ENCODE measurements at regions not wholly inside any gene's neighbourhood (a gene's known extent, or its start where the extent isn't known, plus 50 kb on each side); places are given as distances from the start of the nearest gene placed in this dataset.

- TF ChIP-seq CTCF (IDR thresholded peaks at IDR 0.05; ENCODE audit: insufficient read depth in 1 of 2, low read depth in 1 of 2, low read length in 1 of 2, severe bottlenecking in 1 of 2, unreplicated experiment in 1 of 2), result no peak
- DNase-seq, result no peak
- peaks cover 6% of the 10 kb centered on the region for H3K9me3 Mint-ChIP-seq (ENCODE audit: unreplicated experiment)
- no TSS peak for BruUV-seq (replicated peaks)
- CTCF ChIA-PET, result no interaction called here
- Histone ChIP-seq H3K9me3 (0 out of 2 replicates have a peak, but pooled peaks cover 3% of the 10 kb centered on the region), H3K4me1 (no peaks in the 10 kb centered on the region), H3K4me3 (ENCODE audit: low read depth, low read length) (no peak overlapping the region), H3K27me3 (replicated peaks; ENCODE audit: control insufficient read depth, insufficient read depth, low read length) (no peaks in the 10 kb centered on the region), H3K36me3 (ENCODE audit: control insufficient read depth, insufficient read depth, low read length) (no peaks in the 10 kb centered on the region)
- peaks cover 5% of the 10 kb centered on the region for H3K27me3 Mint-ChIP-seq (ENCODE audit: insufficient read depth, unreplicated experiment)
- H3K27ac Mint-ChIP-seq (ENCODE audit: unreplicated experiment), result no peak overlapping the region
- POLR2A ChIA-PET, result no interaction called here
- H3K4me1 Mint-ChIP-seq (ENCODE audit: low read depth, unreplicated experiment), result no peaks in the 10 kb centered on the region
- intact Hi-C loops (cut with micrococcal nuclease; ENCODE audit: unreplicated experiment), result no loop called here
- H3K4me3 Mint-ChIP-seq (ENCODE audit: unreplicated experiment), result no peak overlapping the region
- H3K36me3 Mint-ChIP-seq (ENCODE audit: insufficient read depth, unreplicated experiment), result no peaks in the 10 kb centered on the region
These were observed 103.6 kb upstream of the NEO1 start for GRCh38 chr15:72948662-72949061.

- no peak for DNase-seq
- H3K9me3 ChIP-seq, result 0 out of 2 replicates have a peak, but pooled peaks cover 3% of the 10 kb centered on the region
- Mint-ChIP-seq H3K27ac (ENCODE audit: unreplicated experiment) (no peak overlapping the region), H3K9me3 (ENCODE audit: unreplicated experiment) (peaks cover 6% of the 10 kb centered on the region), H3K27me3 (ENCODE audit: insufficient read depth, unreplicated experiment) (peaks cover 5% of the 10 kb centered on the region), H3K4me1 (ENCODE audit: low read depth, unreplicated experiment) (no peaks in the 10 kb centered on the region), H3K36me3 (ENCODE audit: insufficient read depth, unreplicated experiment) (no peaks in the 10 kb centered on the region), H3K4me3 (ENCODE audit: unreplicated experiment) (no peak overlapping the region)
- intact Hi-C loops (cut with micrococcal nuclease; ENCODE audit: unreplicated experiment), result no loop called here
- POLR2A ChIA-PET, result no interaction called here
- no peak overlapping the region for H3K4me3 ChIP-seq (ENCODE audit: low read depth, low read length)
- TF ChIP-seq CTCF (IDR thresholded peaks at IDR 0.05; ENCODE audit: insufficient read depth in 1 of 2, low read depth in 1 of 2, low read length in 1 of 2, severe bottlenecking in 1 of 2, unreplicated experiment in 1 of 2), result no peak
- no TSS peak for BruUV-seq (replicated peaks)
- CTCF ChIA-PET, result no interaction called here
- no peaks in the 10 kb centered on the region for H3K4me1 ChIP-seq
- no peaks in the 10 kb centered on the region for H3K36me3 ChIP-seq (ENCODE audit: control insufficient read depth, insufficient read depth, low read length)
- no peaks in the 10 kb centered on the region for H3K27me3 ChIP-seq (replicated peaks; ENCODE audit: control insufficient read depth, insufficient read depth, low read length)
These were observed 104.6 kb upstream of the NEO1 start for GRCh38 chr15:72947709-72948108.

GRCh38 chr15:72944565-72944964 is 107.7 kb upstream of the NEO1 start:
- H3K36me3 ChIP-seq (ENCODE audit: control insufficient read depth, insufficient read depth, low read length), result no peaks in the 10 kb centered on the region
- no TSS peak for BruUV-seq (replicated peaks)
- H3K4me1 ChIP-seq, result no peaks in the 10 kb centered on the region
- no peaks in the 10 kb centered on the region for H3K27me3 ChIP-seq (replicated peaks; ENCODE audit: control insufficient read depth, insufficient read depth, low read length)
- H3K9me3 ChIP-seq, result 0 out of 2 replicates have a peak, but pooled peaks cover under 1% of the 10 kb centered on the region
- Mint-ChIP-seq H3K4me1 (ENCODE audit: low read depth, unreplicated experiment) (no peaks in the 10 kb centered on the region), H3K27ac (ENCODE audit: unreplicated experiment) (no peak overlapping the region), H3K36me3 (ENCODE audit: insufficient read depth, unreplicated experiment) (no peaks in the 10 kb centered on the region), H3K9me3 (ENCODE audit: unreplicated experiment) (peaks cover 3% of the 10 kb centered on the region), H3K4me3 (ENCODE audit: unreplicated experiment) (no peak overlapping the region), H3K27me3 (ENCODE audit: insufficient read depth, unreplicated experiment) (peaks cover 5% of the 10 kb centered on the region)
- no peak for DNase-seq
- ChIA-PET POLR2A (no interaction called here), CTCF (no interaction called here)
- no peak overlapping the region for H3K4me3 ChIP-seq (ENCODE audit: low read depth, low read length)
- no peak for TF ChIP-seq CTCF (IDR thresholded peaks at IDR 0.05; ENCODE audit: insufficient read depth in 1 of 2, low read depth in 1 of 2, low read length in 1 of 2, severe bottlenecking in 1 of 2, unreplicated experiment in 1 of 2)
- intact Hi-C loops (cut with micrococcal nuclease; ENCODE audit: unreplicated experiment), result no loop called here

Measured in Caco-2 (cell line).